ENCODE measurements at regions not wholly inside any gene's neighbourhood (a gene's known extent, or its start where the extent isn't known, plus 50 kb on each side); places are given as distances from the start of the nearest gene placed in this dataset.
"Not testable (repeated sequence)": the region's sequence is repeated elsewhere in the genome, so short reads cannot be mapped to it uniquely, and the experiment has no call there.

- H3K9me3 Mint-ChIP-seq, result no peaks in the 10 kb centered on the region
- no peak overlapping the region for H3K27ac Mint-ChIP-seq (ENCODE audit: unreplicated experiment)
- no peak for DNase-seq (ENCODE audit: low read depth, low spot score)
- H3K27me3 Mint-ChIP-seq (ENCODE audit: low read depth), result peaks cover 2% of the 10 kb centered on the region
- no peak for TF ChIP-seq CTCF (conservative IDR thresholded peaks at IDR 0.05)
- H3K4me3 Mint-ChIP-seq, result no peak overlapping the region
- peaks cover 4% of the 10 kb centered on the region for H3K4me1 Mint-ChIP-seq
- H3K36me3 Mint-ChIP-seq (ENCODE audit: low read depth), result no peaks in the 10 kb centered on the region
Measured at GRCh38 chr16:49958448-49958847, 66.6 kb upstream of the CNEP1R1 start.

- DNase-seq (ENCODE audit: low read depth, low spot score), result no peak
- peaks cover 2% of the 10 kb centered on the region for H3K27me3 Mint-ChIP-seq (ENCODE audit: low read depth)
- peaks cover 4% of the 10 kb centered on the region for H3K4me1 Mint-ChIP-seq
- H3K9me3 Mint-ChIP-seq, result no peaks in the 10 kb centered on the region
- no peaks in the 10 kb centered on the region for H3K36me3 Mint-ChIP-seq (ENCODE audit: low read depth)
- no peak overlapping the region for H3K27ac Mint-ChIP-seq (ENCODE audit: unreplicated experiment)
- TF ChIP-seq CTCF (conservative IDR thresholded peaks at IDR 0.05), result no peak
- H3K4me3 Mint-ChIP-seq, result no peak overlapping the region
Measured at GRCh38 chr16:49959552-49960277, 65.3 kb upstream of the CNEP1R1 start.

GRCh38 chr16:49961089-49961488 lies 63.9 kb upstream of the CNEP1R1 start:
- H3K4me1 Mint-ChIP-seq, result peaks cover 4% of the 10 kb centered on the region
- H3K27ac Mint-ChIP-seq (ENCODE audit: unreplicated experiment), result no peak overlapping the region

GRCh38 chr16:49962566-49962965 lies 62.5 kb upstream of the CNEP1R1 start:
- peaks cover 11% of the 10 kb centered on the region for H3K4me1 Mint-ChIP-seq
- H3K36me3 Mint-ChIP-seq (ENCODE audit: low read depth); H3K27me3 Mint-ChIP-seq (ENCODE audit: low read depth); H3K4me3 Mint-ChIP-seq; H3K27ac Mint-ChIP-seq (ENCODE audit: unreplicated experiment); DNase-seq (ENCODE audit: low read depth, low spot score); H3K9me3 Mint-ChIP-seq: not testable (repeated sequence)

More at GRCh38 chr16:49961089-49961488, 63.9 kb upstream of the CNEP1R1 start:
- H3K36me3 Mint-ChIP-seq (ENCODE audit: low read depth), result no peaks in the 10 kb centered on the region
- no peak for TF ChIP-seq CTCF (conservative IDR thresholded peaks at IDR 0.05)
- no peaks in the 10 kb centered on the region for H3K9me3 Mint-ChIP-seq
- H3K27me3 Mint-ChIP-seq (ENCODE audit: low read depth), result peaks cover 2% of the 10 kb centered on the region
- DNase-seq (ENCODE audit: low read depth, low spot score), result no peak
- no peak overlapping the region for H3K4me3 Mint-ChIP-seq

GRCh38 chr16:49964316-49964715 lies 60.7 kb upstream of the CNEP1R1 start:
- Mint-ChIP-seq H3K4me3 (no peak overlapping the region), H3K36me3 (ENCODE audit: low read depth) (no peaks in the 10 kb centered on the region), H3K4me1 (peaks cover 19% of the 10 kb centered on the region), H3K9me3 (no peaks in the 10 kb centered on the region), H3K27ac (ENCODE audit: unreplicated experiment) (no peak overlapping the region), H3K27me3 (ENCODE audit: low read depth) (no peaks in the 10 kb centered on the region)
- no peak for DNase-seq (ENCODE audit: low read depth, low spot score)
- TF ChIP-seq CTCF (conservative IDR thresholded peaks at IDR 0.05), result no peak

GRCh38 chr16:49964973-49965372 lies 60.1 kb upstream of the CNEP1R1 start:
- no peaks in the 10 kb centered on the region for H3K9me3 Mint-ChIP-seq
- no peak overlapping the region for H3K4me3 Mint-ChIP-seq

More at GRCh38 chr16:49964973-49965372, 60.1 kb upstream of the CNEP1R1 start:
- Mint-ChIP-seq H3K27me3 (ENCODE audit: low read depth) (no peaks in the 10 kb centered on the region), H3K4me1 (peaks cover 25% of the 10 kb centered on the region), H3K36me3 (ENCODE audit: low read depth) (no peaks in the 10 kb centered on the region), H3K27ac (ENCODE audit: unreplicated experiment) (no peak overlapping the region)
- no peak for DNase-seq (ENCODE audit: low read depth, low spot score)
- no peak for TF ChIP-seq CTCF (conservative IDR thresholded peaks at IDR 0.05)
